ENCODE measurements at regions not wholly inside any gene's neighbourhood (a gene's known extent, or its start where the extent isn't known, plus 50 kb on each side); places are given as distances from the start of the nearest gene placed in this dataset.

- TF ChIP-seq EZH2 (IDR thresholded peaks at IDR 0.05; ENCODE audit: low read depth) = no peak
- no peak for TF ChIP-seq CTCF (conservative IDR thresholded peaks at IDR 0.05)
Observed at GRCh38 chr20:39532205-39532604, 570.1 kb downstream of the DHX35 start.
